Esophagus muscularis mucosa (tissue), 4 donors: ENCODE measurements at regions not wholly inside any gene's neighbourhood (a gene's known extent, or its start where the extent isn't known, plus 50 kb on each side); places are given as distances from the start of the nearest gene placed in this dataset.

Experiments
- EP300 ChIP-seq: sonication (generic); formaldehyde crosslinking; IDR thresholded peaks from one replicate; pipeline ENCODE4 v1.6.1; 2017; ENCODE audit warnings: antibody characterized with exemption
- POLR2A ChIP-seq: fragments of 450-650 bp; IDR thresholded peaks from one replicate; pipeline ENCODE4 v1.6.1; 2017; ENCODE audit warnings: antibody characterized with exemption, moderate library complexity, mild to moderate bottlenecking, low read depth
- POLR2AphosphoS5 ChIP-seq, 2 donors: sonication (generic); formaldehyde crosslinking; IDR thresholded peaks; one replicate each; pipeline ENCODE4 v1.6.1; 2017; ENCODE audit warnings: antibody characterized with exemption in 2 of 2
- TF ChIP-seq, protein P1 (sequence below), 3 experiments: fragments of 200-600 bp in 2 of 3; fragments of 450-650 bp in 1 of 3; sonication (generic) in 2 of 3; IDR thresholded peaks; one replicate each; pipeline ENCODE4 v1.5.1; 2017 to 2019; ENCODE audit warnings: antibody characterized with exemption in 3 of 3, mild to moderate bottlenecking in 2 of 3, moderate library complexity in 1 of 3

DNA sequence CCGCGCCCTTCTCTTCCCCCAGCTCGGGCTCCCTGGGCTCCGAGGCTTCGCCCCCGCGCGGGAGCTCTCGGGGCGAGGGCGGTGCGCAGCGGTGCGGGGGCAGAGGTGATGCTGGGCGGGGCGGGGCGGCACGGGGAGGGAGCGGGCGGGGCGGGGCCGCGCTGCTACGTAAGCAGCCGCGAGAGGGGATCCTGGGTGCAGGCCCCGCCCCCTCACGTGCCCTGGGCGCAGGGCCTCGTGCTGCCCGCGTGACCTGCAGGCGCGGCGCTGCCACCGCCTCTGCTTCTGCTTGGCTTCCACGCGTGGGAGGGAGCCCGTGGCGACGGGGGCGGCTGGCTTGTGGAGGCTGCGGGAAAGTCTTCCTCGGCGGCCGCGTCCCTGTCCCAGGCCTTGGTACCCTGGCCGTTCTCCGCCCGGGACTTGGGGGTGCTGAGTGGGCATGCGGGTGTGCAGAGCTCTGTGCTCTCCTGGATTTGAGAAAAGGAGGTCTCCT, 132.6 kb upstream of the HSD17B12 start:
- no peak for TF ChIP-seq POLR2A
- TF ChIP-seq, protein P1, sequence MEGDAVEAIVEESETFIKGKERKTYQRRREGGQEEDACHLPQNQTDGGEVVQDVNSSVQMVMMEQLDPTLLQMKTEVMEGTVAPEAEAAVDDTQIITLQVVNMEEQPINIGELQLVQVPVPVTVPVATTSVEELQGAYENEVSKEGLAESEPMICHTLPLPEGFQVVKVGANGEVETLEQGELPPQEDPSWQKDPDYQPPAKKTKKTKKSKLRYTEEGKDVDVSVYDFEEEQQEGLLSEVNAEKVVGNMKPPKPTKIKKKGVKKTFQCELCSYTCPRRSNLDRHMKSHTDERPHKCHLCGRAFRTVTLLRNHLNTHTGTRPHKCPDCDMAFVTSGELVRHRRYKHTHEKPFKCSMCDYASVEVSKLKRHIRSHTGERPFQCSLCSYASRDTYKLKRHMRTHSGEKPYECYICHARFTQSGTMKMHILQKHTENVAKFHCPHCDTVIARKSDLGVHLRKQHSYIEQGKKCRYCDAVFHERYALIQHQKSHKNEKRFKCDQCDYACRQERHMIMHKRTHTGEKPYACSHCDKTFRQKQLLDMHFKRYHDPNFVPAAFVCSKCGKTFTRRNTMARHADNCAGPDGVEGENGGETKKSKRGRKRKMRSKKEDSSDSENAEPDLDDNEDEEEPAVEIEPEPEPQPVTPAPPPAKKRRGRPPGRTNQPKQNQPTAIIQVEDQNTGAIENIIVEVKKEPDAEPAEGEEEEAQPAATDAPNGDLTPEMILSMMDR (IDR thresholded peaks at IDR 0.05) = no peak
- TF ChIP-seq POLR2AphosphoS5 (IDR thresholded peaks at IDR 0.05) = peak in 1 of 2 donors; percentile 15
- no peak for TF ChIP-seq EP300
